ENCODE measurements at regions not wholly inside any gene's neighbourhood (a gene's known extent, or its start where the extent isn't known, plus 50 kb on each side); places are given as distances from the start of the nearest gene placed in this dataset.
A peak's percentile ranks its signal among the peaks of the same experiment; 100 is the strongest.

DNA sequence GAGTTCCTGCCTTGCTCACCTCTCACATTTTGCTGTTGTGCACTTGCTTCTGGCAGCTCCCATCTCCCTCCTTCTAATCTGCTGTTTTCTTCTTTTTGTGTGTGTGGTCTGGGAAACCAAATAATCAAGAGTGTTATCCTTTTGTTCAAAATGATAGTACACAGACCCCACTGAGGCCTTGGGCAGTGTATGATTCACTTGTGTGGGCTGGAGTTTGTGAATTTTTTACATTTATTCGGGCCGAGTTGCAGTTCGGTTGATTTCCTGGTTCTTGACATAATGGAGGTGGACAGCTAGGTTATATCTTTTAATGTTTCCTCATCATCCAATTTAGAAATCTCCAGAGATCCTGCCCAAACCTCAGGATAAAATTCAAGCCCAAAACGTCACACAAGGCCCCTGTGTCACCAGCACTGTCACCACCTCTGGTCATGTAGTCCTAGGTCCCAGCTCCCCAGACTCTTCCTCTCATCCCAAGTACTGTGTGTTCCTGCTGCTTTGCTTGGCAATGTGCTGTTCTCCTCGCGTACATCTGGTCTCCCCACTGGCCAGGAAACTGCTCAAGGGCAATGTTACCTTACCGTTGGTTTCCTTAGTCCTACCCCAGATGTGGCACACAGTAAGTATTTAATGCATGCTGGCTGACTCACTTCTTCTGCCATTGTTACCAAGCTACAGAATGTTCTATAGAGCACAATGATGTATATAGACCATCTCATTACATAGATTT lies 55.7 kb upstream of the PHACTR2 start:
- peak; percentile 47 for DNase-seq

DNA sequence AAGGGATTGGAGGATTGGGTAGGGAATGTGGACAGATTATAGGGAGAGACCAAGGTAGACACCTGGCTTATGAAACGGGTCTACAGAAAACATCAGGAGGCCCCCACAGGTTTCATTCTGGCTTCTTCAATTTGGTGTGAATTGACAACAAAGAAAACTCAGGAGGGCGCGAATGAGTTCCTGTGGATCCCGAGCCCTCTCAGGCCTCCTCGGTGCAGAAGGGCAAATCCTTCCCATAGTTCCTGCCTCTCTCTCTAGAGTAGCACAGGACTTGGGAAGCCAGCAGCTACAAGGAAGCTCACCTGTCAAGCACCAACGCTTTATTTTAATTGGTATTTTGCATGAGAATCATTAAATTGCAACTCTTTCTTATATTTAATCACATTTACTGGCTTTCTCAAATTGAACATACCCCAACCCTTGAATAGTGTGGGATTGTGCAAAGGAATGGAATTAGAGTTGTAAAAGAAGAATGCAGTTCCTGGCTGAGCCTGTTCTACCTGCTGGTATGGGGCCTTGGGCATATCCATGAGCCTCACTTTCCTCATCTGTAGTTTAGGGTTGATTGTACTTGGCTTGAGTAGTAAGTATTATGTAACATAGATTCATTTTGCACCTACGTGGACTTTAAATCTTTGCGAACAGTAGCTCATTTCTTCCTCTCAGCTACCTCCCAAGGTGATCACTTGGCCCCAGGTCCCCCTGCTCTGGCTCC lies 56.4 kb upstream of the PHACTR2 start:
- DNase-seq: no peak

GRCh38 chr6:143620447-143620846 lies 57.3 kb upstream of the PHACTR2 start:
- peak; percentile 74 for DNase-seq

DNA sequence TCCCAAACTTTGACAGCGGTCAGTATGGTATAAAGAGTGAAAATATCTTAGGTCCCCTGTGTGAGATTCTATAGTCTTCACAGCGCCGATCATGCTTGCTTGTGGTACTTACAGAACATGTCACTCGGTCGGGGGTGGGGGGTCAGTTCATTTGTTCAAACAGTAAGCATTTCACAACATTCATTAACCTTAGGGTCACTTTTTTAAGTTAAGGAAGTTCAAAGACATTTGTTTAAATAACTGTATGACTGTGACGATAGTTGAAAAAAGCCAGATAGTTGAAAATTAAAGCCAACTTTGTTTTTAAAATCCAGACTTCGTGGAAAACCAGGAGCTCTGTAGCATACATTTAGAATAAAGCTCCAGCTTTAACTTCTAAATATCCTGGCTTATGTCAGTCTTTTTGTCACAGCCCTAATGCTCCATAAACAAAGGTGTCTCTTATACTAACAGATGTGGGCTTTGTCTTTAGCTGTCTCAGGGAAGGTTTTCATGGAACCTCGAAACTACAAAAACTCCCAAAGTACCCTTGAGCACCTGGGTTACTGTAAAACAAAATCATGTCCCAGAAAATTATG lies 57.9 kb upstream of the PHACTR2 start:
- DNase-seq: no peak

- DNase-seq: no peak
These were observed 61.0 kb upstream of the PHACTR2 start for GRCh38 chr6:143616741-143617140.

DNA sequence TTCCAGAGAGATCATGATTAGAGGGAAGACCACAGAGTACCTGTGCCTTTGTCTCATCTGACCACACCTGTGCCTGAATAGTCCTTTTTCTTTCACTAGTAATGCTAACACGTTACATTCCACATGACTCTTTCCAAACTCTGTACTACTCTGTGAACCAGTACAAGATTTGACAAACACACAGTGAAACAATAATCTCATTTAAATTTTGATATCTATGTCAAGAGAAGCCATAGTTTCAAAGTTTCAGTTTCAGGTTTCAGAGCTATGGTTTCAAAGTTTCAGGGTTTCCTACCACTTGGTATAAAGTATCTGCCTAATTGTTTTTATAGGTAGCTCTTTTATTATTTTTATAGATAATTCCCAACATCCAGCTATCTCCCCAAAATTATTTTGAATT lies 62.0 kb upstream of the PHACTR2 start:
- DNase-seq: no peak

GRCh38 chr6:143614235-143614634 lies 63.5 kb upstream of the PHACTR2 start:
- no peak for DNase-seq

DNA sequence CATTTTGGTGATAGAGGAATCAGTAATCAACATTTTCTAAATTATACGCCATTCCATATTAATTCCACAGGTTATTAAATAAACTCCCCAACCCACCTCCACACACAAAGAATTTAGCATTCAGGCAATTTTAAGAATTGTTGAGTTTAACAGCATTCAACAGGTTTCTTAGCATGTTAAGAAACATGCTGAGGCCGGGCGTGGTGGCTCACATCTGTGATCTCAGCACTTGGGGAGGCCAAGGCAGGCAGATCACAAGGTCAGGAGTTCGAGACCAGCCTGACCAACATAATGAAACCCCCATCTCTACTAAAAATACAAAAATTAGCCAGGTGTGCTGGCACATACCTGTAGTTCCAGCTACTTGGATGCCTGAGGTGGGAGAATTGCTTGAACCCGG lies 64.0 kb upstream of the PHACTR2 start:
- DNase-seq: no peak

- no peak for DNase-seq
These were observed 65.6 kb upstream of the PHACTR2 start for GRCh38 chr6:143612186-143612585.

GRCh38 chr6:143611580-143611979 lies 66.2 kb upstream of the PHACTR2 start:
- no peak for DNase-seq

GRCh38 chr6:143609972-143610371 lies 67.8 kb upstream of the PHACTR2 start:
- DNase-seq: no peak

DNA sequence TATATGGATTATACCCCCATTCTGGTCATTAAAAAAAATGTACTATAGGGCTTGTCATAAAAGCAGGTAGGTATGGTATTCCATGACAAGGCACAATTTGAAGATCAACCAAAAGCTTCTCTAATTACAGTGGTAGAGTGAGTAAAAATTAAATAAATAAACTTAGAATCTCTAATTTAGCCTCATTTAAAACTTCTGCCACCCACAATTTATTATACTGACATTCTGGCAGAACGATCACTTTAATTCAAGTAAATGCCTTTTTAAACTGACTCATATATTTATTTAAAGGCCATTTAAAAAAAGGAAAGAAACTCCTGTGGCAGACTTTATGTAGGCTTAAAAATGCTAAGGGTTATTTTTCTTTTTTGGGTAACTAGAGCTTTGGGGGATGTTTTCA lies 68.3 kb upstream of the PHACTR2 start:
- no peak for DNase-seq

DNA sequence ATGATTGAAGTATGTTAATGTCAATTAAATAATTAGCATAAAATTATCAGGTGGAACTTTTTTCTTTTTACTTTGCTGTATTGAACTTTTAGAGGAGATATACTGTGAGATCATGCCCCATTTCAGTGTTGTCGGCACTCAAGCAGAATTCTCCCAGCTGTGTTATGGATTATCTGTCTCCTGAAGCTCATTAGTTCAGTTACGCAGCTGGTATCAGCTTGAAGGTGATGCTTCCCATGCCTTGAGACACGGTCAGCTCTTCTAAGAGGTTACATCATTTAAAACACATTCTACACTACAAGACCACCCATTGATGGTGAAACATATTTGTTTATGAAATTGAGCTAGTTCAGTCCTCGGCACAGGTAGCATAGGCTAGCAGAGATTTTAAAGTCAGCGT lies 68.9 kb upstream of the PHACTR2 start:
- DNase-seq: no peak

DNA sequence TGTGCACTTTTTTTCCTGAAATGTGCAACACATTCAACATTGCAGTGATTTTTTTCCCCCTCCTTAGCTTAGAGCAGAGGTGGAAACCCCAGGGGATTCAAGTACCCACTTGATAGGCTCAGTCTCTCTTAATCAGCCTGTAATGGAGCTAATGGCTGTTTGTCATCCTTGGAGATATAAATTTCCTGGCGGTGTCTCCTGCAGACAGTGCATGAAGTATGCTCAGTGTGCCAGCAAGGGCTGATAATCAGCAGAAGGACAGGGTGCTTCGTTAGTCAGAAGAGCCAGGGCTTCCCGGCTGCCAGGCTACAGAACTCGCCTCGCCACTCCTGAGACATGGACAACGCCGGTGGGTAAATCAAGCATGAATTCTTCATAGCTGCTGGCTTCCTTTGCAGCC lies 69.8 kb upstream of the PHACTR2 start:
- no peak for DNase-seq

GRCh38 chr6:143607168-143607567 lies 70.6 kb upstream of the PHACTR2 start:
- no peak for DNase-seq

GRCh38 chr6:143605906-143606521 lies 71.8 kb upstream of the PHACTR2 start:
- DNase-seq: peak; percentile 21

- DNase-seq: no peak
These were observed 74.3 kb upstream of the PHACTR2 start for GRCh38 chr6:143603455-143603854.

DNA sequence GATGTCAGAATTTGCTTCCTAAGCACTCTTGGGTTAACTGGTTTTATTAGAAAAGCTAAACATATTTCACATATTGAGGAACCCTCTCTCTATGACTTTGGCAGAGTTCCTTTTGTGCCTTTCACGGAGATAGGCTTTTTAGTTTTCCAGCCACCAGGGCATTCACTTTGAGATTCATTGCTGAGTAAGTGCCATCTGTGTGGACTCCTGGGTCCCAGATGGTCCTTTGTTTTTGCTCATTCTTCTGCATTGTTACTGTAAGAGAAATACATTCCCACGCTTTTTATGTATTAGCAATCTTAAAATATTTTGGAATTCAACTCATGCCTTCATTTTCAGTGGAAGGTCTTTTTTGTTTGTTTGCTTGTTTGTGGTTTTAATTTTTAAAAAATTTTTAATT lies 76.3 kb upstream of the PHACTR2 start:
- DNase-seq: no peak

DNA sequence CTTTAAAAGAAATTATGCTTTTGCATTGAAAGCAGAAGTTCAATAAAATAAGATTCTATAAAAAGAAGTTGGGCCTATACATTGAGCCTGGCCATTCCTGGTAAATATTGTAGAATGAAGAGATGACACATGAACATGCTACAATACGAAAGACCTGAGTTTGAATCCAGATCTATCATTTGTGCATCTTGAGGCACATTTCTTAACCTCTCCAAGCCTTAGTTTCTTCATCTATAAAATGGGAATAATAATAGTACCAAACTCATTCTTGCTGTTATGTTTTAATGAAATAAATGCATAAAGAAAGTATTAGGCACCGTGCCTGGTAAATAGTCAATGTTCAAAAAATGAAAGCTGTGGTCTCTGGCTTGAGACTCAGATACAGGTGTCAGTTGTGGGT lies 76.9 kb upstream of the PHACTR2 start:
- no peak for DNase-seq

DNA sequence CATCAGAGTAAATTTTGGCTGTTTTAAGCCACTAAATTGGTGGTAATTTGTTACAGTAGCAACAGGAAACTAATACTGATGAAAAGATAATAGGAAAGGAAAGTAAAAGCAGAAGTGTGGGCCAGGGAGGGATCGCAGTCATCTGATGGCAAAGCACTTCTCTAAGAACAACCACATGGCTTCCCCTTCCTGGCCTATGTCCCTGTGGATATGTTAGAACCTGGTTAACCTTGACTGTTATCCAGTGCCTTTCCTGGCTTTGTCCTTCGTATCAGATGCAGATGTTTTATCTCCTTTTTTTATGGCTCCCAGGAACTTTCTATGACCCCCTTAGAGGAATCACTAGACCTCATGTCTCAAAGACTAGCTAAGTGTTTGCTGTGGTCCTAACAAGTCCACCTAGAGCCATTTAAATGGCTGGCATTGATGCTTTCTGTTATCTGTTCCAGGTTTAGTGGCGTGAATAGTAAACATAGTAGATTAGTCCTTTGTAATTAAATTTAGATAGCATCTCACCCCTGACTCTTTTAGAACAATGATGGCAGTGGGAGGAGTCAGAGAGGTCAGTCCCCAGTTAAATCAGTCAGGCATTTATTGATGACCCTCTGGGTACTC lies 79.2 kb upstream of the PHACTR2 start:
- DNase-seq: no peak

- peak; percentile 42 for DNase-seq
These were observed 80.9 kb upstream of the PHACTR2 start for GRCh38 chr6:143596866-143597265.

DNA sequence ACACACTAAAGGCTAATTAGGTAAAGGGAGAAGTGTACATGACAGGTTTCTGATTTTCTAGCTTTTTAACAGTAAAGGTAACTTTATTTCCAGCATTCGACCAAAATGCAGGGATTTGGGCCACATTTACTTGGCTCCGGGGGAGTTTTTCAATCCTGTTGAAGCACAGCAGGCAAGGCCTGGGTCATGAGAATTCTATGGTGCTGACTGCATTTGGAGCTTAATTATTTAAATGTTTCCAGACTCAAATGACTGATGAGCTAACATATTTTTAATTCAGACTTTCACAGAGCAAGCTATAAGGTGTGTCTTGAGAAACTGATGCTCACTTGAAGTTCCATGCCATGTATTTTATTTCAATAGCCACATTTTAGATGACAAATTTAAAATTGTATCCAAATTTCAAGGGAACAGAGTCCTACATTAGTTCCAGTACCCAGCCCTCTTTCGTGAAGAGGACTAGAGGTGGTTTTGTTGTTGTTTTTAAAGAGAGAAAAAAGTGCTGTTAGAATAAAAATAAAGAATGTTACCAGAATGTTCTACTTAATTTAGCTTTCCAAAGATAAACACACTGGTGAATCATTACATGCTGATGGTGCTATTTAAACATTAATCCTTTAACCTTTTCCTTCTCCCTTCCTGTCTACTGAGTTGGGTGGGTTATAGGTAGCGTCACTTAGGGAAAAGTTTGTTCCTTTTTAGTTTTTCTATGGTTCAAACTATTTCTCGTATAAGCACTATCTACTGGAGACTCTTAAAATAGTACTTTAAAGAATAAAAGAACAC lies 82.3 kb upstream of the PHACTR2 start:
- no peak for DNase-seq

DNA sequence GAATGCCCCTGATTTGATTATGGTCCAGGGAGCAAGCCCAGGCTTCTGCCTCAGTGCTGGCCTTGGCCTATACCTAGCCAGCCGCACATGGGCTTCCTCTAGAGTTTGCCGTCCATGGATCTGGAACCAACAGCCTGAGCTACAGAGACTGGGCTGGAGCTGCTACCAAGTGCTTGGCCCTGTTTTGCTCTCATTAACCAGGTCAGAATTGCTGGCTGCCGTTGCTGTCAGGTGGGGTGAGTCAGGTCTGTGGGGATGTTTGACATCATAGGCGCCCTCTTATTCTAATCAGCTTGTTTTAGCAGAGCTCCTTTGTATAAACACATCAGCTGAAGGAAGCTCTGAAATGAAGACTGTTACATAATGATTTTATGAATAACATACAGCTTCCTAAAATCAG lies 83.1 kb upstream of the PHACTR2 start:
- no peak for DNase-seq
